HEK293 (cell line): ENCODE measurements at regions not wholly inside any gene's neighbourhood (a gene's known extent, or its start where the extent isn't known, plus 50 kb on each side); places are given as distances from the start of the nearest gene placed in this dataset.

Experiments
- CTCF ChIA-PET: fragments of 350-600 bp; formaldehyde crosslinking; extraction: SDS; loops from one replicate; lab custom pipeline; 2021; ENCODE audit warnings: antibody characterized with exemption; lab: Yijun Ruan, JAX
- POLR2A ChIA-PET: fragments of 300-600 bp; formaldehyde crosslinking; extraction: SDS; loops from one replicate; lab custom pipeline; 2020; ENCODE audit warnings: antibody characterized with exemption, inconsistent platforms; lab: Yijun Ruan, JAX
- H3K27ac ChIP-seq: fragments of 200-500 bp; sonication (Bioruptor generic); 2 replicates; pipeline ENCODE4 v1.5.1; 2014; ENCODE audit warnings: low read depth, low read length, control low read depth, inconsistent platforms; ENCODE audit errors: extremely low read depth
- H3K36me3 ChIP-seq, 2 experiments: fragments of 200-500 bp in 1 of 2; sonication (Bioruptor generic) in 1 of 2; 1 replicate in 1 of 2; 2 replicates in 1 of 2; pipeline ENCODE4 v1.5.1; 2014 to 2017; ENCODE audit warnings: inconsistent platforms in 2 of 2, low read length in 2 of 2; ENCODE audit not compliant: control insufficient read depth in 2 of 2, insufficient read depth in 1 of 2
- H3K4me1 ChIP-seq: fragments of 200-500 bp; sonication (Bioruptor generic); 2 replicates; pipeline ENCODE4 v1.5.1; 2014; ENCODE audit warnings: mild to moderate bottlenecking, low read length, inconsistent platforms; ENCODE audit not compliant: control insufficient read depth, insufficient read depth
- H3K4me3 ChIP-seq: 2 replicates; pipeline ENCODE4 v1.5.1; 2011; ENCODE audit warnings: low read depth, mild to moderate bottlenecking, control low read depth, low read length, moderate library complexity
- H3K9me3 ChIP-seq: fragments of 200-500 bp; sonication (Bioruptor generic); 2 replicates; pipeline ENCODE4 v1.5.1; 2014; ENCODE audit warnings: low read depth, low read length, inconsistent platforms; ENCODE audit not compliant: control insufficient read depth, insufficient read depth
- HOXC10 ChIP-seq: sonication (generic); formaldehyde crosslinking; IDR thresholded peaks from 2 replicates; pipeline ENCODE4 v1.8.1; 2023; ENCODE audit warnings: mild to moderate bottlenecking, missing genetic modification reagents
- KLF1 ChIP-seq: fragments of 450-650 bp; formaldehyde crosslinking; IDR thresholded peaks from 2 replicates; pipeline ENCODE4 v1.5.1; 2016; ENCODE audit warnings: missing biosample characterization, missing genetic modification characterization
- KLF10 ChIP-seq: fragments of 450-650 bp; IDR thresholded peaks from 2 replicates; pipeline ENCODE4 v1.5.1; 2018; ENCODE audit warnings: missing biosample characterization, mild to moderate bottlenecking, missing genetic modification characterization
- KLF9 ChIP-seq: fragments of 450-650 bp; formaldehyde crosslinking; IDR thresholded peaks from 2 replicates; pipeline ENCODE4 v1.5.1; 2016; ENCODE audit warnings: missing biosample characterization, missing genetic modification characterization, low read depth
- OSR2 ChIP-seq: fragments of 450-650 bp; formaldehyde crosslinking; IDR thresholded peaks from 2 replicates; pipeline ENCODE4 v1.5.1; 2016; ENCODE audit warnings: missing biosample characterization, missing genetic modification characterization
- PRDM10 ChIP-seq: fragments of 450-650 bp; formaldehyde crosslinking; IDR thresholded peaks from 2 replicates; pipeline ENCODE4 v1.5.1; 2016; ENCODE audit warnings: missing biosample characterization, missing genetic modification characterization
- SETDB1 ChIP-seq: IDR thresholded peaks from one replicate; pipeline ENCODE4 v1.6.1; 2017; ENCODE audit warnings: mild to moderate bottlenecking, low read length, moderate library complexity, mixed read lengths; ENCODE audit not compliant: insufficient read length
- ZFP69B ChIP-seq: fragments of 450-650 bp; formaldehyde crosslinking; IDR thresholded peaks from 2 replicates; pipeline ENCODE4 v1.5.1; 2016; ENCODE audit warnings: missing biosample characterization, missing genetic modification characterization
- ZNF26 ChIP-seq: fragments of 450-650 bp; formaldehyde crosslinking; IDR thresholded peaks from 2 replicates; pipeline ENCODE4 v1.5.1; 2016; ENCODE audit warnings: missing biosample characterization, missing genetic modification characterization
- ZNF416 ChIP-seq: fragments of 450-650 bp; formaldehyde crosslinking; IDR thresholded peaks from 2 replicates; pipeline ENCODE4 v1.5.1; 2016; ENCODE audit warnings: missing biosample characterization, missing genetic modification characterization
- ZNF501 ChIP-seq: fragments of 450-650 bp; formaldehyde crosslinking; IDR thresholded peaks from 2 replicates; pipeline ENCODE4 v1.5.1; 2016; ENCODE audit warnings: missing biosample characterization, missing genetic modification characterization
- TF ChIP-seq, protein P1 (sequence below): fragments of 450-650 bp; formaldehyde crosslinking; IDR thresholded peaks from 2 replicates; pipeline ENCODE4 v1.5.1; 2016; ENCODE audit warnings: missing biosample characterization, missing genetic modification characterization
- TF ChIP-seq, protein P2 (sequence below): fragments of 450-650 bp; formaldehyde crosslinking; IDR thresholded peaks from 2 replicates; pipeline ENCODE4 v1.5.1; 2017; ENCODE audit warnings: missing biosample characterization, mild to moderate bottlenecking, missing genetic modification characterization, moderate library complexity

DNA sequence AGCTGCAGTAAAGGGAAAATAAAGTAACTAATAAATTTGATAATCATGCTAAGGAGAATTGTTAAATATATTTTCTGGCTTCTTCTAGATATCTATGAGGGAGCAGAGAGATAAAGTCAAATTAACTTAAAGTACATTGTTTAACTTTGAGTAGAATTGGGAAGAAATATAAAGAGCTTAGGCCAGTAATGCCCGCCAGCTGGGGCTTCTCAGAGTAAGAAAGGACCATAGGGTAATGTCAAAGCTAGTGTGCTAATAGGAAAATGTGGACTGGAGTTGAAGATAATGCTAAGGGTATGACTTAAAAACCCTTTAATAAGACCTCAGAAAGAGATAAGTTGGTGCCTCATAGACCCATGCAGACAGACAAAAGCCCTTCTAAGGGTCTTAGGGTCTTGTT is 411.6 kb upstream of the ANO3 start:
- ChIA-PET POLR2A (no interaction called here), CTCF (no interaction called here)
- Histone ChIP-seq H3K36me3 (no peaks in the 10 kb centered on the region), H3K4me3 (no peak overlapping the region), H3K27ac (no peak overlapping the region), H3K4me1 (no peaks in the 10 kb centered on the region), H3K9me3 (no peaks in the 10 kb centered on the region)
- TF ChIP-seq ZFP69B (no peak), KLF1 (tag by site-specific recombination) (no peak), HOXC10 (CRISPR knock-in tag) (no peak), PRDM10 (tag by site-specific recombination) (no peak), KLF9 (tag by site-specific recombination) (no peak), ZNF26 (tag by site-specific recombination) (no peak), KLF10 (tag by site-specific recombination) (no peak)
- TF ChIP-seq, protein P1, sequence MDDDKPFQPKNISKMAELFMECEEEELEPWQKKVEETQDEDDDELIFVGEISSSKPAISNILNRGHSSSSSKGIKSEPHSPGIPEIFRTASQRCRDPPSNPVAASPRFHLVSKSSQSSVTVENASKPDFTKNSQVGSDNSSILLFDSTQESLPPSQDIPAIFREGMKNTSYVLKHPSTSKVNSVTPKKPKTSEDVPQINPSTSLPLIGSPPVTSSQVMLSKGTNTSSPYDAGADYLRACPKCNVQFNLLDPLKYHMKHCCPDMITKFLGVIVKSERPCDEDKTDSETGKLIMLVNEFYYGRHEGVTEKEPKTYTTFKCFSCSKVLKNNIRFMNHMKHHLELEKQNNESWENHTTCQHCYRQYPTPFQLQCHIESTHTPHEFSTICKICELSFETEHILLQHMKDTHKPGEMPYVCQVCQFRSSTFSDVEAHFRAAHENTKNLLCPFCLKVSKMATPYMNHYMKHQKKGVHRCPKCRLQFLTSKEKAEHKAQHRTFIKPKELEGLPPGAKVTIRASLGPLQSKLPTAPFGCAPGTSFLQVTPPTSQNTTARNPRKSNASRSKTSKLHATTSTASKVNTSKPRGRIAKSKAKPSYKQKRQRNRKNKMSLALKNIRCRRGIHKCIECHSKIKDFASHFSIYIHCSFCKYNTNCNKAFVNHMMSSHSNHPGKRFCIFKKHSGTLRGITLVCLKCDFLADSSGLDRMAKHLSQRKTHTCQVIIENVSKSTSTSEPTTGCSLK (tag by site-specific recombination): no peak

DNA sequence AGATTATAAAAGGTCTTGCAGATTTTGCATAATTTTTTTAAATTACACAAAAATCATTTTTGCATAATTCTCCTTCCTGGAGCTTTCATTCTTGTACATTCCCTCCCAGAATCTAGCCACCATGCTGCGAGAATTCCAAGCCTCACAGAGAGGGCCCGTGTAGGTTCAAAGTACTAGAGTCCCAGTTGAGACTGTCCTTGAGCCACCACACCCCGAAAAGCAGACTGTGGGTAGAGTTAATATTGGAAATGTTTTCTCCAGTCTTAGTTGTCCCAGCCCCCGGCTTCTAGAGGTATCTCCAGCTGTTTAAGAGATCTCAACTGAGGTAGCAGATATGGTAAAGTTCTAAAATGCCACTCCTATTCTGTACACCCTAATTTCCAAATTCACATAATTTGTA is 407.3 kb upstream of the ANO3 start:
- Histone ChIP-seq H3K27ac (no peak overlapping the region), H3K36me3 (no peaks in the 10 kb centered on the region), H3K4me1 (no peaks in the 10 kb centered on the region), H3K4me3 (no peak overlapping the region), H3K9me3 (no peaks in the 10 kb centered on the region)
- TF ChIP-seq OSR2 (no peak), ZNF501 (no peak)
- POLR2A ChIA-PET: no interaction called here
- CTCF ChIA-PET: no interaction called here

DNA sequence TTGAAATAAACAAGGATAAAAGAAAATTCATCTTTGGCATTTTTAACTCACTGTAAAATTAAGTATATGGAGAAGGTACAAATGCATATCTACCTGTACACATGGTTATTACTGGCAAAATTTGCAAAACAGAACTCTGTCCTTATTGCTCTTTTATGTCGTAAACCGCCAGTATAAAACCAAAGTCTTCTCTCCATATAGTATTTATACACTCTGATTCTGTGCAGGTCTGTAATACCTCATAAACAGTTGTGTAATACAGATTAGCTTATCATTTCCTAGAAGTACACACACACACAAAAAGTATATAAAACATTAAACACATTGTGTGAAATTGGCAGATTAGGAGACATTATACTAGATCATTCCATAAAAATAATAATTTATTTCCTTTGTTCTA is 406.6 kb upstream of the ANO3 start:
- no peak overlapping the region for H3K4me3 ChIP-seq
- no peak overlapping the region for H3K27ac ChIP-seq
- H3K36me3 ChIP-seq: no peaks in the 10 kb centered on the region
- no peaks in the 10 kb centered on the region for H3K4me1 ChIP-seq
- POLR2A ChIA-PET: no interaction called here
- CTCF ChIA-PET: no interaction called here
- H3K9me3 ChIP-seq: no peaks in the 10 kb centered on the region
- TF ChIP-seq ZNF416 (tag by site-specific recombination) (no peak), SETDB1 (no peak)
- TF ChIP-seq, protein P2, sequence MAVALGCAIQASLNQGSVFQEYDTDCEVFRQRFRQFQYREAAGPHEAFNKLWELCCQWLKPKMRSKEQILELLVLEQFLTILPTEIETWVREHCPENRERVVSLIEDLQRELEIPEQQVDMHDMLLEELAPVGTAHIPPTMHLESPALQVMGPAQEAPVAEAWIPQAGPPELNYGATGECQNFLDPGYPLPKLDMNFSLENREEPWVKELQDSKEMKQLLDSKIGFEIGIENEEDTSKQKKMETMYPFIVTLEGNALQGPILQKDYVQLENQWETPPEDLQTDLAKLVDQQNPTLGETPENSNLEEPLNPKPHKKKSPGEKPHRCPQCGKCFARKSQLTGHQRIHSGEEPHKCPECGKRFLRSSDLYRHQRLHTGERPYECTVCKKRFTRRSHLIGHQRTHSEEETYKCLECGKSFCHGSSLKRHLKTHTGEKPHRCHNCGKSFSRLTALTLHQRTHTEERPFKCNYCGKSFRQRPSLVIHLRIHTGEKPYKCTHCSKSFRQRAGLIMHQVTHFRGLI (tag by site-specific recombination): no peak
